ENCODE measurements at regions not wholly inside any gene's neighbourhood (a gene's known extent, or its start where the extent isn't known, plus 50 kb on each side); places are given as distances from the start of the nearest gene placed in this dataset.

- TF ChIP-seq CTCF (IDR thresholded peaks at IDR 0.05; ENCODE audit: low read depth, low read length, missing input control) (no peak), SP1 (IDR thresholded peaks at IDR 0.05) (no peak)
These were observed 62.3 kb upstream of the NCK2 start for GRCh38 chr2:105682401-105682800.

Measured in liver (tissue), 3 donors.